Fibroblast of skin of back (primary cell): ENCODE measurements at regions not wholly inside any gene's neighbourhood (a gene's known extent, or its start where the extent isn't known, plus 50 kb on each side); places are given as distances from the start of the nearest gene placed in this dataset.
"Not testable (repeated sequence)": the region's sequence is repeated elsewhere in the genome, so short reads cannot be mapped to it uniquely, and the experiment has no call there.

Source experiments
- DNase-seq: peaks from one replicate; pipeline ENCODE4 v3.0.0-alpha.2; 2013

- no peak for DNase-seq
Observed at GRCh38 chr22:48729499-48730171, 1098.0 kb downstream of the BRD1 start.

GRCh38 chr22:48727454-48728058 lies 1100.1 kb downstream of the BRD1 start:
- no peak for DNase-seq

DNA sequence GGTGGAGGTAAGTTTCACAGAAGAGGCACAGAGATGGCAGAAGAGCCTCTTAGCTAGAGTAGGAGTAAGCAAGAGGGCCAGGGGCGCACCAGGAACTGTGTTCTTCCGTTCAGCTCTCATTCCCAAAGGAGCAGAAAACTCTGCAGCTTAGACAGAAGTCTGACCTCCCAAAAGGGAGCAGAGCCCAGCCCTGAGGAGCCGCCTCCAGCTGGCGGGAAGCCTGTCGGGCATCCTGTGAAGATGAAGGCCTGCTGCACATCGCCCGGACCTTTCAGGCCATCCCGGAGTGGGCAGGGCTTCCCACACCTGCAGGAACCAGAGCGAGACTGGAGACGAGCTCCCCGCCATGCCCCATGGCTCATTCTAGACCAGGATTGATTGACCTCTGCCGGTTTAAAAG lies 1102.8 kb downstream of the BRD1 start:
- no peak for DNase-seq

DNA sequence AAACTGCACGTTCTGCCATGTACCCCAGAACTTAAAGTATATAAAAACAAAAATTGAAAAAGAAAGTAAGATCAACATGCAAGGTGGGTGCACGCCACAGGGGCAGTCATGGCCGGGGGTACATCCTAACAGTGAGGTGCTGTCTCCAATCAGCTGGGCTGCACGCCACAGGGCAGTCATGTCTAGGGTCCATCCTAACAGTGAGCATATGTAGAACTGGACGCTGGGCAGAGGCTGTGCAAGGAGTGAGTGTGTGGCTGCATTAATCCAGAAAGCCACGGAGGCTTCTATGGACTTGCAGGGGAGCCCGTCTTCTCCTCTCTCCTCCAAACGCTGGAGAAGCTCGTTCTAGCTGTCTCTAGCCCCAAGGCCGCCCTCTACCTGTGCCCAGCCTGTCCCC lies 1105.0 kb downstream of the BRD1 start:
- no peak for DNase-seq

DNA sequence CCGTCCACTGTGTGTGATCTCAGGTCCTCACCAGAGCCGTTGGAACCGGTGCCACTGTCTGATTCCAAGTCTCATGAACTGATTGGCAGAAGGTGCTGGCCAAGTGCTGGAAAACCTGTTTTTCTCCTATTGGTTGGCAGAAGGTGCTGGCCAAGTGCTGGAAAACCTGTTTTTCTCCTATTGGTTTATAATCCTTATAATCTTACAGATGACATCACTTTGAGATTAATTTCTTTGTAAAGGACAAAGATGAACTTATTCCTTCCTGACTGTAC lies 1106.3 kb downstream of the BRD1 start:
- DNase-seq, result no peak

- no peak for DNase-seq
Observed at GRCh38 chr22:48720662-48721394, 1106.8 kb downstream of the BRD1 start.

DNA sequence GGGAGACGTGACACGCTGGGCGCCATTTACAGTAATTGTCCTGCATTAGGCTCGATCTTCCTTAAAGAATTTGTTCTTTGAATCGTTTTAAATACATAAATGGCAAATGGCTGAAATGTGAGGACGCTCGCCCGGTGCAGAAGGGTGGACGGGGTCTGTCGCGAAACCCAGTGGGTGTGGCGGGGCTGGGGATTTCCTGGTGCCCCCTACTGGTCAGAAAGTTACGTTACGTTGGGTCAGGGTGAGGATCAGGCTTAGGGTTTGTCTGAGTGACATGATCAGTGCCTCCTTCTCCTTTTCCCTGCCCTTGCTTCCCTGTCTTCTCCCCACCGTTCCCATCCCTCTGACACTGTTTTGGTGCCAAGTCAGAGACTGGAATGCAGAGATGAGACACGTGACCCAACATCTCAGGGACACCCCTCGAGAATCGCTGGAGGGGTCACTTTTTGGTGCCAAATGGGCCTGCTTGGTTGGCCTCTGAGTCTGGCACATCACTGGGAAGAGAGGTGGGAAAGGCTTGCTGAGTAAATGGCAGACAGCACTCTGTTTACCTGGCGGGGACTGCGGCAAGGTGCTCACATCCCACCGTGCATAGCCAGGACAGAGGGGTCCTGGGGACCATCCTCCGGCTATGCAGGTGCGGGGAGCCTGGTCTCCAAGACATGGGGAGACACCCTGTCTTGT lies 1107.6 kb downstream of the BRD1 start:
- DNase-seq, result no peak

DNA sequence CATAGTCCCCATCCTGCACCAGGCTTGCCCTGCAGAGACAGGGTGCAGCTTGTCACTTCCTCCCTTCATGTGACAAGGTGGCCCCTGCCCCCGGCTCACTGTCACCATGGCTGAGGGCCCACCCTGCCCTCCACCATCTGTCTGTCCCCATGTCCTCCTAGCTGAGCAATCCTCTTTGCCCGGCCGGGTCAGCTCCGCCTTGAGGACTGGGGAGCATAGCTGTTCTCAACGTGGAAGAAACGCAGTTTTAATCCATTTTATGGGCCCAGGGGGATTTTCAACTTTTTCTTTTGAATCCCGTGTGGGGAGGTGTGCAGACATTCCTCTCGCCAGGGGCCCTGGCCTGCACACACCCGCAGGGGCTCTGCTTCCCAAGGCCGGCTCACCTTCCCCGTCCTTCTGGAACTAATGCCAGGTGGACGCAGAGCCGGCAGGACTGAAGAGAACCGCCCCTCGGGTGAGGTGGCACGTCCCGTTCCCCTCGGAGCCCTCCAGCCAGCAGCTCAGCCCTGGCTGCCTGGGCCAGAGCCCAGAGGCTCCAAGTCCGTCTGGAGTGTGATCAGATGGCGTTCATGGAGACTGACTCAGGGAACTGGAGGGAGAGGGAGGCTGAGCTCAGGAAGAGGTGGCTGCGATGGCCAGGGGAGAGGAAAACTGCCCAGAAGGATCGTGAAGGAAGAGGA lies 1108.7 kb downstream of the BRD1 start:
- no peak for DNase-seq

DNA sequence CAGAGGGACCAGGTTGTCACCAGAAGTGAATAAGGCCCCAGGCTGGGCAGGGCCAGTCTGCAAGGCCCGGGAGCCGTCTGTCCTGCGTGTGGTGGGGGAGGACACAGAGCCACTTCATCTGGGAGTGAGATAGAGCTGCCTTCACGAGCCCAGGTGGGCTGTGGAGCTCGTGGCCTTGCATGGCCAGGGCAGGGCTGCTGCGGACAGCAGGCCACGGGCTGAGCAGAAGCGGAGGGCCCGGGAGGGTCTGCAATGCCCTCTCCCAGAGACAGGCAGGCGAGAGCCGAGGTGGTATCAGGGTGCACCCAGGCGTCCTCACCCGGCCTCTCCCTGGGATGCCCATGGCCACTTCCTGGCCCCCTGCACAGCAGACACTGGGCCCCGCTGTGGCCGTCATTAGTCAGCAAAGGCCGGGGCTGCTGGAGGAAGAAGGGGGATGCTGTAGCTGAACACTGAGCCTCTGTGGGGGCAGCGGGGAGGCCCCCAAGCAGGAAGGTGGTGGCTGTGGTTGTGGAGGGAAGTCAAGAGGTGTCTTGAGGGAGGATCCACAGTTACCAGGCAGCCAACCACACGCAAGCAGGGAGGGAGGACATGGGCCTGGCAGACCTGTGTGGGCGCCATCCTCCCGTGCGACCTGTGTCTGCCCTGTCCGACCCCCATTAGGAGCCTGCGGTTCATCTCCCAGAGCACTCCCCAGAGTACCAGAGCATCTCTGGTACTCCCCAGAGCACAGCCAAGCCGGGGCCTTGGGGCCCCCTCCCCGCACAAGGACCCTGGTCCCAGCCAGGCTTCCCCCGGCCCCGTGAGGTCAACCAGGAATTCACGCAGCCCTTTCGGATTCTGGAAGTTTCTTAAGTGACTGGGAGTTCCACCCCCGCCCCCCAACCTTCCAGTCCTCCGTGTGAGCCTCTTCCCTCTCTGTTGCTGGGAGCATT lies 1109.5 kb downstream of the BRD1 start:
- DNase-seq, result peak; percentile 39

DNA sequence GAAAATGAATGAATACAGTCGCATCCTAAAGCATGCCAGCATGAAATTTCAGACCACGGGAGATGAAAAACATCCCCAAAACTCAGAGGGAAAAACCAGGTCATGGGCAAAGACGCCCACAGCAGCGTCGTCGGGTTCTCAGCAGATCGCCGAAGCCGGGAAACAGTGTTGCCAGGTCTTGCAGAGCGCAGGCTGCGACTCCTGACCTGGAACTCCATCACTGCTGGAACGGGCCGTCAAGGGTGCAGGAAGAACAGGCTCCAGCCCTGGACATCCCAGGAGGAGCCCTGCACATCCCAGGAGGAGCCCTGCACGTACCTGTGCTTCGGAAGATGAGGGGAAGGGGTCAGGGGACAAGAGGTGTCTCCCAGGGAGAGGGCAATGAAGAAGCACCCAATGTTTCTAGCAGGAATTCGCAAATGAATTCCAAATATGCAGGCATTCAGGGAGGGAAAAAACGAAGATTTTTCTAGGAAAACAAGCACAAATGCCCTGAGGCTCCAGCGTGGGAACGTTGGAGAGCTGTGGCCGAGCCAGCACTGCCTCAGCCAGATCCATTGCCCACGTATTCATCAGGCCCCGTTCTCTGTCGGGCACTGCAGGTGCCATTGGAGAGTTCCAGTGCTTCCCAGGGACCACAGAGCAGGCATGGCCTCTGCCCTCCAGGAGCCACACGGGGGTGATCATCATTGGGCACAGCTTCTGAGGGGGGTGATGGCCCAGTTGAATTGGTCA lies 1110.4 kb downstream of the BRD1 start:
- peak; percentile 65 for DNase-seq

GRCh38 chr22:48716154-48716553 lies 1111.5 kb downstream of the BRD1 start:
- DNase-seq, result not testable (repeated sequence)

GRCh38 chr22:48715511-48715910 lies 1112.2 kb downstream of the BRD1 start:
- no peak for DNase-seq

- no peak for DNase-seq
Observed at GRCh38 chr22:48714231-48714630, 1113.4 kb downstream of the BRD1 start.

DNA sequence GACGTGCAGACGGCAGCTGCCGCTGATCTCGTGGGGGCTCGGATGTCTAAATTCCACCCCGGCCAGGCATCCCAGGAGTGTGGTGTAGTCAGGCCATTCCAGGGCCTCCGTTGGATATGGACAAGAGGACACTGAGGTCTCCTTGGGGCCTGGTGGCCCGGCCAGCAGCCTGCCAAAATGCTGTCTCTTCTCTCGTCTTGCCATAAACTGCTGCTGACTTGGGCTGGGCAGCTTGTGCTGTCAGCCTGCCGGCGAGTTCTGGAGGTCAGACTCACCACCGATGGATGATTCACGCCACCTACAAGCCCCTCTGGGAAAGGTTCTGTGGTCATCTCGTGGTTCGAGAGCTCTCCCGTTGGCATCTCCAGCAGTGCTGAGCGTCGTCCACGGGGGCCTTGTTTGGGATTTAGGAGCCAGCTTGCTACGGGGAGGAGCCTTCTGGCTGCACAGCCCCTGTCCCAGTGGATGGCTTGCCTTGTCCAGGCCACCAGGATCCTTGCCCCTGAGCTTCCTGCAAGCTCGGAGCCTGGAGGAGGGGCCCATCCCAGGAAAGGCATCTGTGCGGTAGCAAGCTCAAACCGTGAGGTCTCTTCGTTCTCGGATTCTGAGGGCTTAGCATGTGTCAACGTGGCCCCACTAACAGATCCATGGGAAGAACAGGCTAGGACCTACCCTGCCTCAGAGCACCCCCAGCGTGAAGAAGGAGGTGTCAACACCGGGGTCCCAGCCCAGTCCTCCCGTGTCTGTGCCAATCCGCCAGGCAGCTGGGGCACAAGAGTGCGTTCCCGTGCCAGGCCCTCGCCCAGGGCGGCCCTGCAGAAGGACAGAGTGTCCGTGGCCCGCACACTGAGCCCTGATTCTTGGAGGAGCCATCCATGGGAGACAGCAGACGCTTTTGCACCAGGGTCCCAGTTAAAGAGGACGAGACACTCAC lies 1114.1 kb downstream of the BRD1 start:
- peak; percentile 20 for DNase-seq

DNA sequence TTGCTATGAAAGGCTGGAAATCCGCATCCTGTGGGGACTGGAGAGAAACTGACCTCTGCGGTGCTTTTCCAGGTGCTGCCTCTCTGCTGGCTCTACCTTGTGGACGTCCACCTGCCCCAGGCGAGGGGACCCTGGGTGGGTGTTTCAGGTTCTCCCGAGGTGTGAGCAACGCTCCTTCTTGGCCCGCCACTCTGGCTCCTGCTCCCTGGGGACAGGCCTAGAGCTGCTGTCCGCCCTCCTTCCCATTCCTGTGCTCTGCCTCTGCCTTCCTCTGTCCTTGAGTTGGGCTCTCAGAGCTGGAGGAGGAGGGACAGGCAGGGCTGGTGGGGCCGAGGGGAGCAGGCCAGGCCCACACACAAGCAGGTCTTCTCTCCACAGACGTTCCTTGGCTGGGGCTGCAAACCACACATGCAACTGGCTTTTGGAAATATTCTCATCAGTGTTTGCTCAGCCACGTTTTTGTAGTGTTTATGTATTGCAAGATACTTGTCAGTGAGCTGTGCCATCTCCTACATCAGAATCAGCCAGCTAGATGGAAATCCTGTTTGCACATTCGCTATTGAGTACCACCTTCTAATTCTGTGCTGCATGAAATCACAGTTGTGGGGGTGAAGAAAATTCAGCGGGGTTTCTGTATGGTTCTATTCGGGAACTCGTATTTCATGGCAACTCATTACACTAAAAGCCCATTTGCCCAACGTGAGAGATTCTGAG lies 1115.0 kb downstream of the BRD1 start:
- DNase-seq, result no peak

- DNase-seq, result no peak
Observed at GRCh38 chr22:48711669-48712068, 1116.0 kb downstream of the BRD1 start.

GRCh38 chr22:48711031-48711431 lies 1116.6 kb downstream of the BRD1 start:
- no peak for DNase-seq

- DNase-seq, result no peak
Observed at GRCh38 chr22:48710410-48710809, 1117.3 kb downstream of the BRD1 start.

GRCh38 chr22:48709976-48710375 lies 1117.7 kb downstream of the BRD1 start:
- no peak for DNase-seq
